GM21528 (cell line): ENCODE measurements at regions not wholly inside any gene's neighbourhood (a gene's known extent, or its start where the extent isn't known, plus 50 kb on each side); places are given as distances from the start of the nearest gene placed in this dataset.
"Not testable (repeated sequence)": the region's sequence is repeated elsewhere in the genome, so short reads cannot be mapped to it uniquely, and the experiment has no call there.

ENCODE experiments used
- ATAC-seq: cut with Tn5 transposase; IDR thresholded peaks from one replicate; pipeline ENCODE4 v1.9.1; 2021; ENCODE audit warnings: mild to moderate bottlenecking, moderate library complexity; ENCODE audit not compliant: unreplicated experiment, low FRiP score

- no peak for ATAC-seq
These were observed 278.1 kb upstream of the NMUR2 start for GRCh38 chr5:152683205-152683604.

GRCh38 chr5:152686931-152687330 is 281.9 kb upstream of the NMUR2 start:
- ATAC-seq: no peak

- no peak for ATAC-seq
These were observed 283.6 kb upstream of the NMUR2 start for GRCh38 chr5:152688561-152689249.

GRCh38 chr5:152689250-152689711 is 284.2 kb upstream of the NMUR2 start:
- ATAC-seq: no peak

GRCh38 chr5:152694231-152694630 is 289.2 kb upstream of the NMUR2 start:
- ATAC-seq: no peak

GRCh38 chr5:152701305-152701949 is 296.3 kb upstream of the NMUR2 start:
- no peak for ATAC-seq

GRCh38 chr5:152704286-152704685 is 299.2 kb upstream of the NMUR2 start:
- ATAC-seq: no peak

GRCh38 chr5:152711801-152712388 is 306.8 kb upstream of the NMUR2 start:
- no peak for ATAC-seq

- ATAC-seq: no peak
These were observed 312.3 kb upstream of the NMUR2 start for GRCh38 chr5:152717393-152717792.

GRCh38 chr5:152723482-152723881 is 318.4 kb upstream of the NMUR2 start:
- no peak for ATAC-seq

- no peak for ATAC-seq
These were observed 325.1 kb upstream of the NMUR2 start for GRCh38 chr5:152730176-152730575.

GRCh38 chr5:152736906-152737305 is 331.8 kb upstream of the NMUR2 start:
- ATAC-seq: no peak

- ATAC-seq: no peak
These were observed 334.8 kb upstream of the NMUR2 start for GRCh38 chr5:152739916-152740315.

- ATAC-seq: not testable (repeated sequence)
These were observed 336.0 kb upstream of the NMUR2 start for GRCh38 chr5:152741126-152741525.

- not testable (repeated sequence) for ATAC-seq
These were observed 382.7 kb upstream of the NMUR2 start for GRCh38 chr5:152787709-152788217.

GRCh38 chr5:152801886-152802285 is 396.8 kb upstream of the NMUR2 start:
- ATAC-seq: no peak

- ATAC-seq: no peak
These were observed 399.1 kb upstream of the NMUR2 start for GRCh38 chr5:152804179-152804578.

GRCh38 chr5:152811988-152812387 is 406.9 kb upstream of the NMUR2 start:
- no peak for ATAC-seq

GRCh38 chr5:152813526-152813925 is 408.4 kb upstream of the NMUR2 start:
- no peak for ATAC-seq

- no peak for ATAC-seq
These were observed 414.8 kb upstream of the NMUR2 start for GRCh38 chr5:152819891-152820290.

- ATAC-seq: no peak
These were observed 419.2 kb upstream of the NMUR2 start for GRCh38 chr5:152824316-152824715.
